T1000 (cell line): ENCODE measurements at regions not wholly inside any gene's neighbourhood (a gene's known extent, or its start where the extent isn't known, plus 50 kb on each side); places are given as distances from the start of the nearest gene placed in this dataset.

Experiments
- DNase-seq: peaks from one replicate; lab custom pipeline; 2025; ENCODE audit warnings: mixed read lengths; lab: John Stamatoyannopoulos, UW

DNA sequence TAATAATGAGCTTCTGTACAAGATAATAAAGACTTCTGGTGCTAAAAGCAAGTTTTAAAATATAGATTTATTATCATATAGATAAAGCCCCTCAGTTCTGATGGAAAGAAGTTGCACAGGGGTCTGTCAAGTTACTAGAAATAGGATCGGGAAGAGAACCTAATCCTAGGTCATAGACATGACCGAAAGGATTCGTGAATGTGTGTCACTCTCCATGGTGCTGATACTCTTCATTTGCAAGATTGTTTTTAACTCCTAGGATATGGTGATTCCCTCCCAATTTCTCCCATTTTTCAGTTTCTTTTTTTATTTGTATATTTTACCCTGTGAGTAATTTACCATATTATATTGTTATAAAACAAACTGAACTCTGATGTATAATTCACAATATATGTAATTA lies 58.9 kb upstream of the CTNNA2 start:
- DNase-seq, result no peak

DNA sequence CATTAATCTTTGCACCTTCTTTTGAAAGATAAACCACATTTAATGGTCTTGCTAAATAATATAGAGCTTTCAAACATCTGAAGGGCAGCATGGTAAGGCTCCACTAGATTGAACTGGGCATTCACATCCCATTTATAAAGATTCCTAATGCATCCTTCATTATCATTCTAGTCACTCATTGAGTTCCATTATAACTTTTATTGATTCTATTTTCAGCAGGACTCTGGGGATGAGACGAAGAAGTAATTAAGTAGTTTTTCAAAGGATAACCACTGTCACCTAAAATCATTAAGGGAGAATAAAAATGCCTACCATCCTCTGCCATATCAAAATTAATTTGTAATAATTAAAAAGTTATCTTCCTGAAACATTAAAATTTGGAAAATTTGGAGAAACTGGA lies 60.2 kb upstream of the CTNNA2 start:
- no peak for DNase-seq

DNA sequence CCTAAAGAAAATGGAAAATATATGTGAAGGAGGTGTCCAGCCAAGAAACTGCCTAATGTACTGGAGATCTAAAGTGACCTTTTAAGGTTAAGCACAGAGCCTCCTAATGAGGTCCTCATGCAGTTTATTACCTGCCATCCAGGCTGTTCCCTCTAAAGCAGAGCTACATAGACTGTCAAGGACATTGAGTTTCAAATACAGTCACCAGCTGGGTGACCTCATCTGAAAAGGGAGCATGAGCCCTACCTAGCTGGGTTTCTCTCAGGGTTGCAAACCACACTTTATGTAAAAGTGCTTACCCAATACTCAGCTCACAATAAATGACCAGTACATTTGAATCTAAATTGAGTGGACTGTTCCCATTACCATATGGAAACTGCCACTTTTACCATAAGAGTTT lies 65.4 kb upstream of the CTNNA2 start:
- no peak for DNase-seq

DNA sequence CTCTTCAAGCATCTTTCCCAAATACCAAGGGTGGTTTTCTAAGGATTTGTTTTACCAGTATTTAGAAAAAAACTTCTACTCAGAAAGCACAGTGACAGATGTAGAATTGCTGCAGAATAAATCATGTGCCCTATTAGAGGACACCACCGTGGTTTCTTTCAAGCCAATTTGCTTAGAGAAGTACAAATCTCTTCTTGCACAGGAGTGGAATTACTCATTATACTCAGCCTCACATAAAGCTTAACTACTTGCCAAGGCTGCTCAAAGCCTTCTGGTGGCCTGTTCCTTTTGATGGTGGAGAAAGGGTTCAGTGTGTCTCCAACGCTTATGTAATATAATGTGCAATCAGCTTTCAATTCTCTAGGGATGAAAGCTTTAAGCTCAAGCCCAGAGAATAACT lies 66.5 kb upstream of the CTNNA2 start:
- no peak for DNase-seq

DNA sequence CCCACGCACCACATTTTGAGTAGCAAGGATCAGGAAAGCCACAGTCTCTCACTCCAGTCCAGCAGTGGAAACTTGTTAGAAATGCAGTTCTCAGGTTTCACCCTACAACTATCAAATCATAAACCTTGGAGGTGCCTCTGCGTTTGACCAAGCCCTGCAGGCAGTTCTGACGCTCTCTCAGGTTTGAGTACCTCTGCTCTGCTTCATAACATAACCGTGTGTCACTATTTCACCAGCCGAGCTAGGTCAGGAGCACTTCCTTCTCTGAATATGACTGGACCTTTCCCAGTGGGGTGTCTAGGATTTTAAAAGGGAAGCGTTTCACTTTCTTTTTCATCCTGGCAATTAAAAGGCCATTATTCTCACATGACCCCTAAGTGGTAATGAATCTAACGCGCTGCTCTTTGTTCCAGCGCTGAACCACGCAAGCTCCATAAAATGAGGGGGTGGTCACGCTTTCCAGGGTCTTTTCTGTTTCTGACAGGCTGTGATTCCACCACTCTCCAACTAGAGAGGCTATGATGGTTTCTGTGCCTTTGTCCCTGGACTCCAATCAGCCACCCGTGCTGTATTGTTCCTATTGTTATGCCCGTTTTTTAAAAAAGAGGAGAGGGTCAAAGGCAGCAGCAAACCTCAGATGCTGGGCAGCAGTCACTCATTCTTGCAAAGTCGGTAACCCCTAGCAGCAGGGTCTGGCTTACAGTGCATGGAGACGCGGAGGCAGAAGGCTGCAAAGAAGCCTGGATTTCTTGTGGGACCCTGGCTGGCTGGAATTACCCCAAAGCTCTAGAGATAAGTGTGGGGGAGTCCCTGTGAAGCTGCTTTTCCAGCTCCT lies 75.2 kb upstream of the CTNNA2 start:
- DNase-seq, result no peak

DNA sequence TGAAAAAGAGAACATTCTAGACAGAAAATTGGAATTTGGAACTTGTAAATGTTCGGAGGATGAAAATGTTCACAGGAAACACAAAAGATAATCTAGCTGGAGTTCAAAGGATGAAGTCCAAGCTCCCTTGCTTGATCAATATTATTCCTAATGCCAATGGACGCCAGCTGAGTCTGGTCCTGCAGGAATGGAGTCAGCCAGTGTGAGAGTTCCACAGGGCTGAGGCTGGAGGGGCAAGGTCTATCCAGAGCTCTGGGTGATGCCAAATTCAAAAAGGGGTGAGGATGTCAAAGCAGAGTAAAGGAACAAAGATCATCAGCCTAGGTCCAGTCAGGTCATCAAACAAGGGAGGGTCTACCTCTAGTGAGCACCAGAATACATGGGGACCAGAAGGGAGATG lies 78.5 kb upstream of the CTNNA2 start:
- no peak for DNase-seq

DNA sequence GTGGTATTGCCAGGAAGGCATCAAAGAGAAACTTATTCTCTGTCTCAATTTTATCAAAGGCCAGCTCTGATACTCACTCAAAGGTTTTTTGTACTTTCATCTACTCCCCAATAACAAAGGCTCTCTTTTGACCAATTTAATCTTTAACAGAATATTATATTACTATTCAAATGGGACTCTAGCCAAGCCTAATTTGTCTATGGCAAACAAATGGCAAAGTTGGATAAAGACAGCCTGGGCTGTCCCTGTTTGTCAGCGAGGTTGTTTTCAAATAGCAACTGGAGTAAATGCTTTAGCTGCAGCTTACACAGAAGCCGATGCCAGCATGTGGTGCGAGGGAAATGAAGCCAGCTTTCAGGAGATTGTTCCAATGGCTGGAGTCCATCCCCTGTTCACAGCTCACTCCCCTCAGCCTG lies 80.1 kb upstream of the CTNNA2 start:
- DNase-seq, result no peak

DNA sequence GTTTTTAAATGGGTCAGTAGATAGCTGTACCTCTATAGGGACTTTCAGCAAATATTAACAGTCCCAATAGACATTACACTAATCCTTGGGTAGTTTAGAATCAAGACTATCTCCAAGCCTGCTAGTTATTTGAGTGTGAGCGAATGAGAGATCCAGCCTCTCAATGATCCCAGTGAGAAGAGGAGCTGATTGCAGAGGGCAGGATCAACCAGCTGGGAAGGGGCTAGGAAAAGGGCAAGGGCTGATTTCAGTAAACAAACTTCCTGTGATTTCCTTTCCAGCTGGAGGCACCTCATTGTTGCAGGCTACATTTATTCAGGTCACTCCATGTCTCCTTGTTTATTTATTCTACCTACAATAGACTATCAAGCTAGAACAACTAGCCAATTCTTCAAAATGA lies 84.1 kb upstream of the CTNNA2 start:
- no peak for DNase-seq

DNA sequence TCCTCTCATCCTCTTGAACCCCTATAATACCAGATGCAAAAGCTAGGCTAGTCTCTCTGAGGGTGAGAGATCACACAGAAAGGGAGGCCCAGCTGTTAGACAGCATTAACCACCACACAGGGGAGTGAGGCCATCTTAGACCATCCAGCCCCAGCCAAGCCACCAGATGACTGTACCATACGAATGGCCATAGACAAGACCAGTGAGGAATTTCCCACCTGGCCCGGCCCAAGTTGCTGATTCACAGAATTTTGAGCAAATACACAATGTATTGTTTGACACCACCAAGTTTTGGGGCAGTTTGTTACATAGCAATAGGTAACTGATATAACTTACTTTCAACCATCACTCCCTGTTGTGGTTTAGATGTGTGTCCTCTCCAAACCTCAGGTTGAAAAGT lies 98.2 kb upstream of the CTNNA2 start:
- DNase-seq, result no peak

DNA sequence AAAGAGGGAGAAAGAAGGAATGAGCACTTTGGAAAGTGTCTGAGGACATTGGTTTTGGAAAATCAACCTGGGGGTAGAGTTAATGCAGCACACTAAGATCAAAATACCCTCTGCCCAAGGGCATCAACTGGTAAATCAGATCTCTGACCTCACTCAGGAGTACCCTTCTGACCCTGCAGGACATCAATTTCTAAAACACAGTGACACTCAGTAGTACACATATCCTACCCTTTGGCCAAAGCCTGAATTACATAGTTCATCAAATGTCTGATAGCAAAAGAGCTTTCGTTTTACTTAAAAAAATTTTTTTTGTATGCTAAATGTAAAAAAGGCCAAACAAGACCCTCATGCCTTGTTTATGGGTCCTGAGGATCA lies 118.4 kb upstream of the CTNNA2 start:
- no peak for DNase-seq

DNA sequence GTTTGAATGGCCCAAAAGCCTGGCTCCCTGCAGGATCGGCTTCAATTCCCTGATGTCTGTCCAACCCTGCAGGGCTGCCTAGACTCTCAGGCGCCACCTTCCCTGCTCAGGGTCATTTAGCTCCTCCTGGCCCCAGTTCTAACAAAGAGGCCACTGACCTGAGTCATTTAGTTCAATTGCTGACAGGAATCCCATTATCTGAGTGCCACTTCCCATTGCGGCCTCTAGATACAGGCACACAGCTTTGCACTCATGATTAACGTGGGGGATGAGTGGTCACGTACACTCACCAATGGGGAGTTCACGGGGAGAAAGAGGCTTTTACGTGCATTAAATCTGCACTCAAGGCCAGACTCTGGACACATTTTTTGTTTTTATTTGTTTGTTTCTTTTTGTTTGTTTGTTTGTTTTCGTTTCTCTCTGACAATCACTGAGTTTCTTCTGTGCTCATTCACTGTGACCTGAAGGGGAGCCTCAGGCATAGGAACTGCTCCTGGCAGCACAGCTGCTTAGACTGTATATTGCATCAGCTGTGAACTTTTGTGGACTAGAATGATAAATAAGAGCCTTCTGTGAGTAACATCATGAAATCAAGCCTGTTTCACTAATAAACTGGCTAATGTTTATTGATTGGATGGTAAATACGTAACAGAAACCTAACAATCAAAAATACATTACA lies 118.9 kb upstream of the CTNNA2 start:
- DNase-seq, result no peak

DNA sequence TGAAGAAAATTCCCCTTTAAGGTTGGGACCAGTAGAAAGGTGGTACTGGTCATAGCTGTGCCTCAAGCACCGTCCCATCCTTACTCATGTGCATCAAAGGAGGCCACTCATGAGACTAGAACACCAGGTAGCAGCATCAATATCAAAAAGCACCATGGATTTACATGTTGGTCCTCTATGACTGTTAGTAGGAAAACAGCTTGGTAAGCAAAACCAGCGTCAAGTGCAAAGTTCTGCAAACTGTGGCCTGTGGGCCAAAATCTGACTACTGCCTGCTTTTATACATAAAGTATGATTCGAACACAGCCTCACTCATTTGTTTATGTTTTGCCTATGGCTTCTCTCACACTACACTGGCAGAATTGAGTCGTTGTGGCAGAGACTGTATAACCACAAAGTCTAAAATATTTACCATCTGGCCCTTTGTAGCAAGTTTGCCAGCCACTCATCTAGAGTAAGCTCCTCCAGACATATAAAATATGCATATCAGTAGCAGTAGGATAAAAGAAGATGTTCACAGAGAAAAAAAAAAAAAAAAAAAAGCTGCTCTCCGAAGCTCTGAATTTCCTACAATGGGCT lies 119.7 kb upstream of the CTNNA2 start:
- no peak for DNase-seq

DNA sequence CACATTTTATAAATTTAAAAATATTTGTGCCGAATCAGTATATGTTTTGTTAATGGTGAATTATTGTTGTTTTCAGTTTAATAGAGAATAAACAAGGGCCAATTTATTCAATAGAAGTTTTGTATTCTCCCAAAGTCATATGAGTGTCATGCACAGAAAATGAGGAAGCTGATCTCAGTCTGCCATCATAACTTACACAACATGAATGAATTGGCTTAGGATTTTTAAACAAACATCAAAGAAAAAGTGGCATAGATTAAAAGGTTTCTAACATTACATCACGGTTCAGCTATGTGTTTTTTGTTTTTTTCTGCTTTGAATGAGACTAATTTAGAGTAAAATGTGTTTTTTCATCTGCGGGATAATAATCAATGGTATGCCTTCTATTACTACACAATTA lies 123.4 kb upstream of the CTNNA2 start:
- DNase-seq, result no peak

DNA sequence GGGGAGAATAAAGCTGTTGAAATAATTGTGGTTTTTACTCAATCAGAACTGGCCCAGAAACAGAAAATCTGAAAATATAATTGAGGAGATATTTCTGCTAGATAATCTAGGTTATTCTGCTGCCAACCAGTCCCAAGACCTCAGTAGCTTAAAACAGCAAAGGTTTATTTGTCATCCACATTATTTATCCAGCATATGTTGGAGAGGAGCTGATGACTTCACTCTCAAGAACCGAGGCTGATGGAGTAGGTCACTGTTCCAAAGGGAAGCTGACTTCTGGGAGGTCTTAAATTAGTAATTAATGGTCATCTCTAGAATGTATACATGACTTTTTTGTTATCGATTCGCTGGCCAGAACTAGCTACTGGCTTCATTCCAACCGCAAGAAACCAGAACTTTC lies 124.8 kb upstream of the CTNNA2 start:
- DNase-seq, result no peak

DNA sequence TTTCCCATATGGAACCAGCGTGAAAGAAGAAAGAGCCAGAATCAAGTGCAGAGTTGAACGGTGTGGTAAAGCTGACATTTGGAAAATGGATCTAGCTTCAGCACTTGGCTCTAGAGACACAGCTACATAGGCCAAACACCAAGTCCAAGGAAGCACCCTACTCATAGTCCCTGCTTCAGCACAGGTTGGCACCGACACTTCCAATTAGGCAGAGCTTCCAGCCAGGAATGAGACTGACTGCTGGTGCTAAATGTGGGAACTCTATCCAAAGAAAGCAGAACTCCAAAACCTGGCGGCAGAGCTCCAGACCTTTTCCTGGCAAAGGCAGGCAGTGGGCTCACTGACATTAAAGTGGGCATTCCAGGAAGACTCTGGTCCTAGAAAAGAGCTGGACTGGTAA lies 125.4 kb upstream of the CTNNA2 start:
- DNase-seq, result no peak

DNA sequence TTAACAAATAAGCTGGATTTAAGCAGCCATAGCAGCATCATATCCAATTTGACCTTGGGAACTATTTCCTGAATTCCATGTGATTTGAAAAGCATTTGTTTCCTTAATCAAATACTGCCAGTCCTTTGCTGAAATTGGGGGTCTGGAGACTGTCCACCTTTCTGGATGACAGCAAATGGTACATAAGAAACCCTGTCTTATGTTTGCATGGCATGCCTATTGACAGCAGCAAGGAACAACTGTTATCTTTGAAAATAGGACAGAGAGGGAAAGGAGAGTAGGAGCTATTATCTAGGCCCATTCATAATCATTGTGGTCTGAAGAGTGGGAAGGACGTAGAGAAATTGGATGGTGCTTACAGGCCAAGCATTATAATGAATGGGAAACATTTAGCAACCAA lies 129.2 kb upstream of the CTNNA2 start:
- DNase-seq, result no peak

DNA sequence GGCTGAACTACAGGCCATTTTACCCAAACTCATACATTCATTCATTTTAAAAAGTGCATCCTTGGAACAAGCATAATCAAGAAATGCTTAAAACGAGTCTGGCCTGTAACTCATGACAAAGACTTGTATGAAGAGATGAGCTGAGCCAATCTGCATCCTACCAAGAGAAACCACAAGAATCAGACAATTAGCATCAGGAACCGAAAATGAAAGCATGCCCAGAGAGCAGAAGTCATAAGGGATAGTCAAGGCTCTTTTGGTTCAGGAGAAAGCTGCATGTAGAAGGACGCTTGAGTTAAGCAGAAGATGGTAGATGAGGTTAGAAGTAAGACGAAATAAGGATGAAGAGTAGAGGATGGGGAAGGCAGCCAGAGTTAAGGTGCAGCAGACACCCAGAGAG lies 137.0 kb upstream of the CTNNA2 start:
- no peak for DNase-seq

DNA sequence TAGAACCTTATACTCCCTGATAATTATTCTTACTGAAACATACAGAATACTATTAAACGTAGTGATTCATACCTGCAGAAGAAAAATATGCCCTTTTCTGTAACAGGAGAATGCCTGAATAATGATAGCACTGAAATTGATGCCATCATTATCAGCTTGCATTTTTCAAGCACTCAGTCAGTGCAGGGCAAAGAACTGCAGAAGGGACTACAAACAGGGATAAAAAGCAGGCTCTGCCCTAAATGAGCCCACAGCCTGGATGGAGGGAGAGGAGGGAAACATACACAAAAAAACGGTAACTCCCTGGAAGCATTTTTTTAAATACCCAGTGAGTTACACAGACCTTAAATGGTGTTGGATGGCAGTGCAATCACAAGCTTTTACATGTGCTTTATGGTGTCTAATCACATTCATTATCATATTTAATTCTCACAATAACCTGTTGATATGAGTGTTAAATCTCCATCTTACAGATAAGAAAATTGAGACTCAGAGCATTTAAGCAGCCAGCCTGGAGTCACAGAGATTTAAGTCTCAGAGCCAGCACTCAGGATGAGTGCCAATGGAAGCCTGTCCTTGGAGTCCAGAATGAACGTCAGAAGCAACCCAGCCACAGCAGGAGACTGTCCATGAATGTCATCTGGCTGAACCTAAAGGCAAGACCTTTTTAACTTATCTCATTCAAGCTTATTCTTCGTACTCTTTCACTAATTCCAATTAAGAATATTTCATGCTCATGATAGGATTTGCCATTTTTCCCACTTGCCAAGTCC lies 139.3 kb upstream of the CTNNA2 start:
- no peak for DNase-seq

DNA sequence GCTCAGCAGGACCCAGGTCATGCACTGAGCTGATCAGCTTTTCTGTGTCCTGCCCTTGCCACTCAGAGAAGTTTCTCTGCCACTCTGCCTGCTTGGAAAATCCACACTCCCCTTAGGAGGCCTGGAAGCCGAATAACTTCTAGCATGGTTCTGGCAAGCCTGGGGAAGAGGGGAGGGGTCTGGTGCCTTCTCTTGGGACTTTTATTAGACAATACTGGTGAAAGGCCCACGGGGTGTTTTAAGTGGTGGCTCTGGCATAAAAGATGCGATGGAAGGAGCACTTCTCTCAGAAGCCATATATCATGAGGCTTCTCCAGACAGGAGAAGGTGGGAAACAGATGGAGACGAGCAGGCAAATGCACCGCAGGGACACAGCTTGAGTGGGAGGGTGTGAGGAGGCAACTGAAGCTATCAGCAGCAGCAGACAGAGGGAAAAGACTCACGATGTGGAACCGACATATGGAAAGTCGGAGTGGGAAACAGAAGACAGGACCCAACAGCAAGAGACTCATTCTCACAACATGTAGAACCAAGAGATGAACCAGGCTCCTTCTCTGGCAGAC lies 141.8 kb upstream of the CTNNA2 start:
- DNase-seq, result no peak

DNA sequence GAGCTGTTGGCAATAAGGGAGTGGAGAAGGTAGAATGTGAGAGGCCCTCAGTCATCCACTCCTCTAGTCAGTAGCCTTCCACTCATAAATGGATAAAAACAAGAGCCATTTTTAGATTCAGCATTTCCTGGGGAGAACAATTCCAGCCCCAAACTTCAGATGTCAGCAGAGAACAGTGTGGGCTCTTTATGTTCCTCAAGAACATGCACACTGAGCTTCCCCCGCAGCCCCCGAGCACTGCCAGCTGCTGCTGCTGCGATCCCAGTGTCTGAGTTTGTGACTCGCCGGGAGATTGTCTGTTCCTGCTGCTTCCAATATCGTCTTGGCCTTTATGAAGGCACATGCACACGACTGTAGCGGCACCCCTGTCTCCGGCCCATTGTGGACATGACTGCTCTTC lies 143.7 kb upstream of the CTNNA2 start:
- DNase-seq, result no peak

DNA sequence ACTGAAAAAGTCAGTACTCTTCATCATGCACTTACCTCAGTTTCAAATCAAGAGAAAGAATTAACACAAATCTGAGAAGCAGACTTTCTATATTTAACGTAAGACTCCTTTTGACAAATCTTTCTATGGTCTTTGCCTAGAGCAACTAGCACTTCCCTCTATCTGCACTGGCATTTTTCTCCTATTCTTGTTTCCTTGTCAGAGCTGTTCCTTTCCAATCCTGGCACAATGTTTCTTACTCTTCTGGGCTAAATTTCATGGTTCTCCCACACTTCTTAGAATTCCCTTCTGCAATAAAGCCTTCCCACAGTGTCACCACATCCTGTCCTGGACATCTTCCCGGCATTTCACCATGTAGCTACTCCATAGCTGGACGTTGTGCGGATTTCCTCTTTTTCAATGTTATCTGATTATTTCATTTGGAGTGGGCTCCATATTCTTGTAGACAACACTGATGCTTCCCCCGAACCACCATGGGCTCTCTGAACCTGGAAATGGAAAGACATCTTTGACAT lies 144.7 kb upstream of the CTNNA2 start:
- no peak for DNase-seq

DNA sequence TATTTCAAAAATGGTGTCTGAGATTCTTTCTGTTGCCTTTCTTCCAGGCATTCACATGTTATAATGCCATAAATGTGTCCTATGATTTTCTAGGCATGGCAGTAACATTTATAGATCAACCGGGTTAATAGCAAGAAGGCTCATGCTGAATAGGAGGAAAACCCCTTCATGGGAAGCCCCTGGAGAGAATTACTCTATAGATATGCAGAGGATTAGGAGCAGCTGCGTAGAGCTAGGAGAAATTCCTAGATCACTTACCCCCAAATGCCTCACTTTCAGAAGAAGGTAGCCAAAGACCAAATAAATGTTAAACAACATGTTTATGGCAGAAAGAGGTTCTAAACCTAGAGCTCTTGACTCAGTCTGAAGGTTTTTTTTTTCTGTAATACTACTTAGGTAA lies 153.4 kb upstream of the CTNNA2 start:
- no peak for DNase-seq
